Liver (tissue), 8 donors: ENCODE measurements at regions not wholly inside any gene's neighbourhood (a gene's known extent, or its start where the extent isn't known, plus 50 kb on each side); places are given as distances from the start of the nearest gene placed in this dataset.

Experiments used
- DNase-seq: peaks from one replicate; pipeline ENCODE4 v3.0.0-alpha.2; 2017; ENCODE audit warnings: low spot score
- H3K27ac ChIP-seq, 2 donors: one replicate each; pipeline ENCODE4 v1.7.0; 2013; ENCODE audit warnings: inconsistent platforms in 2 of 2, low read length in 2 of 2, control low read depth in 1 of 2, low read depth in 1 of 2, mild to moderate bottlenecking in 1 of 2
- H3K27me3 ChIP-seq, 4 donors: one replicate each; pipeline versions ENCODE4 v1.6.1 to v1.7.0; 2013; ENCODE audit warnings: low read length in 3 of 4, inconsistent platforms in 1 of 4, mild to moderate bottlenecking in 1 of 4, moderate library complexity in 1 of 4; ENCODE audit not compliant: control insufficient read depth in 4 of 4, insufficient read depth in 4 of 4
- H3K36me3 ChIP-seq, 4 donors: one replicate each; pipeline versions ENCODE4 v1.6.1 to v1.7.0; 2013; ENCODE audit warnings: low read length in 3 of 4, mild to moderate bottlenecking in 3 of 4, low read depth in 1 of 4, moderate library complexity in 1 of 4; ENCODE audit not compliant: control insufficient read depth in 4 of 4, insufficient read depth in 3 of 4
- H3K4me1 ChIP-seq, 4 donors: one replicate each; pipeline versions ENCODE4 v1.6.1 to v1.7.0; 2013; ENCODE audit warnings: low read length in 3 of 4, mild to moderate bottlenecking in 3 of 4, moderate library complexity in 1 of 4; ENCODE audit not compliant: control insufficient read depth in 4 of 4, insufficient read depth in 4 of 4
- H3K4me3 ChIP-seq, 3 donors: one replicate each; pipeline versions ENCODE4 v1.6.1 to v1.7.0; 2013; ENCODE audit warnings: low read length in 3 of 3, control low read depth in 1 of 3, low read depth in 1 of 3, mild to moderate bottlenecking in 1 of 3
- H3K9ac ChIP-seq, 2 donors: one replicate each; pipeline ENCODE4 v1.7.0; 2013; ENCODE audit warnings: low read length in 2 of 2, mild to moderate bottlenecking in 2 of 2, moderate library complexity in 2 of 2, control low read depth in 1 of 2, low read depth in 1 of 2
- H3K9me3 ChIP-seq, 4 donors: one replicate each; pipeline versions ENCODE4 v1.6.1 to v1.7.0; 2013; ENCODE audit warnings: low read length in 3 of 4; ENCODE audit not compliant: control insufficient read depth in 4 of 4
- CTCF ChIP-seq: fragments of 150-350 bp; IDR thresholded peaks from 2 replicates; pipeline ENCODE4 v1.5.1; 2017; ENCODE audit warnings: improper control_type of control experiment, low read depth, low read length; ENCODE audit not compliant: missing input control
- FOXA2 ChIP-seq: IDR thresholded peaks from 2 replicates; pipeline ENCODE4 v1.6.1; 2016; ENCODE audit warnings: antibody characterized with exemption
- GABPA ChIP-seq, 2 donors: IDR thresholded peaks in 1 of 2; conservative IDR thresholded peaks in 1 of 2; 2 replicates each; pipeline ENCODE4 v1.6.1; 2016; ENCODE audit warnings: antibody characterized with exemption in 2 of 2, mild to moderate bottlenecking in 1 of 2, moderate library complexity in 1 of 2
- MAX ChIP-seq: IDR thresholded peaks from 2 replicates; pipeline ENCODE4 v1.6.1; 2016; ENCODE audit warnings: antibody characterized with exemption
- YY1 ChIP-seq: IDR thresholded peaks from 2 replicates; pipeline ENCODE4 v1.6.1; 2016; ENCODE audit warnings: antibody characterized with exemption, mild to moderate bottlenecking
- WGBS: extraction: QIAGEN DNeasy Blood & Tissue Kit; methylation state at CpG from one replicate; pipeline ENCODE4 v1.1.7; 2013; 5-methylcytosine and 5-hydroxymethylcytosine counted together
- TF ChIP-seq, protein P1 (sequence below): IDR thresholded peaks from 2 replicates; pipeline ENCODE4 v1.6.1; 2016; ENCODE audit warnings: antibody characterized with exemption
- TF ChIP-seq, protein P2 (sequence below): IDR thresholded peaks from 2 replicates; pipeline ENCODE4 v1.6.1; 2016; ENCODE audit warnings: antibody characterized with exemption, mild to moderate bottlenecking
- donor health status: healthy.
- donor health status: healthy.
- donor health status: healthy.
- donor health status: healthy.
- donor health status: healthy.

GRCh38 chr9:14508884-14509283 is 184.3 kb downstream of the ZDHHC21 start (continued):
- TF ChIP-seq CTCF (no peak), YY1 (no peak)
- TF ChIP-seq, protein P1, sequence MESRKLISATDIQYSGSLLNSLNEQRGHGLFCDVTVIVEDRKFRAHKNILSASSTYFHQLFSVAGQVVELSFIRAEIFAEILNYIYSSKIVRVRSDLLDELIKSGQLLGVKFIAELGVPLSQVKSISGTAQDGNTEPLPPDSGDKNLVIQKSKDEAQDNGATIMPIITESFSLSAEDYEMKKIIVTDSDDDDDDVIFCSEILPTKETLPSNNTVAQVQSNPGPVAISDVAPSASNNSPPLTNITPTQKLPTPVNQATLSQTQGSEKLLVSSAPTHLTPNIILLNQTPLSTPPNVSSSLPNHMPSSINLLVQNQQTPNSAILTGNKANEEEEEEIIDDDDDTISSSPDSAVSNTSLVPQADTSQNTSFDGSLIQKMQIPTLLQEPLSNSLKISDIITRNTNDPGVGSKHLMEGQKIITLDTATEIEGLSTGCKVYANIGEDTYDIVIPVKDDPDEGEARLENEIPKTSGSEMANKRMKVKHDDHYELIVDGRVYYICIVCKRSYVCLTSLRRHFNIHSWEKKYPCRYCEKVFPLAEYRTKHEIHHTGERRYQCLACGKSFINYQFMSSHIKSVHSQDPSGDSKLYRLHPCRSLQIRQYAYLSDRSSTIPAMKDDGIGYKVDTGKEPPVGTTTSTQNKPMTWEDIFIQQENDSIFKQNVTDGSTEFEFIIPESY: no peak

- H3K9ac ChIP-seq: no peak overlapping the region
- no peak overlapping the region for H3K27ac ChIP-seq
- TF ChIP-seq, protein P2, sequence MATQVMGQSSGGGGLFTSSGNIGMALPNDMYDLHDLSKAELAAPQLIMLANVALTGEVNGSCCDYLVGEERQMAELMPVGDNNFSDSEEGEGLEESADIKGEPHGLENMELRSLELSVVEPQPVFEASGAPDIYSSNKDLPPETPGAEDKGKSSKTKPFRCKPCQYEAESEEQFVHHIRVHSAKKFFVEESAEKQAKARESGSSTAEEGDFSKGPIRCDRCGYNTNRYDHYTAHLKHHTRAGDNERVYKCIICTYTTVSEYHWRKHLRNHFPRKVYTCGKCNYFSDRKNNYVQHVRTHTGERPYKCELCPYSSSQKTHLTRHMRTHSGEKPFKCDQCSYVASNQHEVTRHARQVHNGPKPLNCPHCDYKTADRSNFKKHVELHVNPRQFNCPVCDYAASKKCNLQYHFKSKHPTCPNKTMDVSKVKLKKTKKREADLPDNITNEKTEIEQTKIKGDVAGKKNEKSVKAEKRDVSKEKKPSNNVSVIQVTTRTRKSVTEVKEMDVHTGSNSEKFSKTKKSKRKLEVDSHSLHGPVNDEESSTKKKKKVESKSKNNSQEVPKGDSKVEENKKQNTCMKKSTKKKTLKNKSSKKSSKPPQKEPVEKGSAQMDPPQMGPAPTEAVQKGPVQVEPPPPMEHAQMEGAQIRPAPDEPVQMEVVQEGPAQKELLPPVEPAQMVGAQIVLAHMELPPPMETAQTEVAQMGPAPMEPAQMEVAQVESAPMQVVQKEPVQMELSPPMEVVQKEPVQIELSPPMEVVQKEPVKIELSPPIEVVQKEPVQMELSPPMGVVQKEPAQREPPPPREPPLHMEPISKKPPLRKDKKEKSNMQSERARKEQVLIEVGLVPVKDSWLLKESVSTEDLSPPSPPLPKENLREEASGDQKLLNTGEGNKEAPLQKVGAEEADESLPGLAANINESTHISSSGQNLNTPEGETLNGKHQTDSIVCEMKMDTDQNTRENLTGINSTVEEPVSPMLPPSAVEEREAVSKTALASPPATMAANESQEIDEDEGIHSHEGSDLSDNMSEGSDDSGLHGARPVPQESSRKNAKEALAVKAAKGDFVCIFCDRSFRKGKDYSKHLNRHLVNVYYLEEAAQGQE: no peak
- no peak for TF ChIP-seq GABPA (IDR thresholded peaks at IDR 0.05 in 1 of 2, conservative IDR thresholded peaks at IDR 0.05 in 1 of 2)
- TF ChIP-seq FOXA2: no peak
- TF ChIP-seq YY1: no peak
- WGBS: 62% methylated on average over 4 of the region's 4 CpGs
- H3K36me3 ChIP-seq: no peaks in the 10 kb centered on the region
- H3K4me1 ChIP-seq: no peaks in the 10 kb centered on the region
- peaks cover 0 to 2% (median under 1%) of the 10 kb centered on the region in 4 donors for H3K27me3 ChIP-seq
- H3K4me3 ChIP-seq: no peak overlapping the region
- H3K9me3 ChIP-seq: no peaks in the 10 kb centered on the region
- no peak for DNase-seq
These were observed 187.4 kb upstream of the NFIB start for GRCh38 chr9:14501366-14501765.

DNA sequence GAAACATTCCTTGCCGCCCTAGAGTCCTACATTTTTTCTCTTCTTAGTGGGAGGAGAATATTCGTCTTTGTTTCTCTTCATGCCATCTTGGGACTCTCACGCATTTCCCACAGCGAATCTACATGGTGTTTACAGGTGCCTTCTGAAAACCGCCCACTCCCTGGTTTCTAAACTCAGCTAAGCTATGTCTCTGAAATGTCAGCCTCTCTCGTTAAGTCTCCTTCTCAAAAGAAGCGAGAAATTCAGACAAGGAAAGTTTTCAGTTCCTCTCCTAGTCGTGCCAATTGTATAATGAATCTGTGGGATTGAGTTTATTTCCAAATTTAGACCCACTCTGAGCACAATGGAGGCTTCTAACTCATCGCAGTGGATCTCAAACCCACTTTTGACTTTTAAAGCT is 186.8 kb upstream of the NFIB start:
- H3K27ac ChIP-seq: no peak overlapping the region

More for the DNA sequence above, 186.8 kb upstream of the NFIB start:
- H3K27me3 ChIP-seq: peaks cover 0 to 2% (median 0%) of the 10 kb centered on the region in 4 donors
- no peak overlapping the region for H3K9ac ChIP-seq
- H3K36me3 ChIP-seq: no peaks in the 10 kb centered on the region
- H3K9me3 ChIP-seq: no peaks in the 10 kb centered on the region
- DNase-seq: no peak
- no peak for TF ChIP-seq MAX
- H3K4me3 ChIP-seq: no peak overlapping the region
- 67% methylated on average over 9 of the region's 9 CpGs for WGBS
- H3K4me1 ChIP-seq: no peaks in the 10 kb centered on the region
